ENCODE measurements at regions not wholly inside any gene's neighbourhood (a gene's known extent, or its start where the extent isn't known, plus 50 kb on each side); places are given as distances from the start of the nearest gene placed in this dataset.

DNA sequence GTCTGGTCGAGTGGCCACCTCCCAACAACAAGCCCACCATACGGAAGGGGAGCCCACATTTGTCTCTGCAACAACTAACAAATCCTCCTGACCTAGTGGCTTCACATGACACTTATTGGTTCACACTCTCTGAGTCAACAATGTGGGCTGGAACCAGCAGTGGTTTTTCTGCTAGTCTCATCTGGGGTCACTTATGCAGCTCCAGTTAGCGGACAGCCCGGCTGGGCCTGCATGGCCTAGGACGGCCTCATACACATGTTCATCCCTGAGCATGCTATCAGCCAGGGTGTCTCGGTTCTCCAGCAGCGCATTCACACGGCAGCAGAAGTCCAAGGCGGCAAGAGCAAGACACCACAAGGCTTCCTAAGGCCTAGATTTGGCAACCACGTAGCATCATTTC, 281.7 kb downstream of the XXYLT1 start:
- no peak for DNase-seq (ENCODE audit: low read depth)

- DNase-seq (ENCODE audit: low read depth) = no peak
Measured at GRCh38 chr3:194990454-194991337, 280.3 kb downstream of the XXYLT1 start.

- no peak for DNase-seq (ENCODE audit: low read depth)
Measured at GRCh38 chr3:194991338-194991654, 279.7 kb downstream of the XXYLT1 start.

- peak; percentile 27 for DNase-seq (ENCODE audit: low read depth)
Measured at GRCh38 chr3:194993896-194994295, 277.1 kb downstream of the XXYLT1 start.

GRCh38 chr3:194994551-194994981, 276.4 kb downstream of the XXYLT1 start:
- no peak for DNase-seq (ENCODE audit: low read depth)

DNA sequence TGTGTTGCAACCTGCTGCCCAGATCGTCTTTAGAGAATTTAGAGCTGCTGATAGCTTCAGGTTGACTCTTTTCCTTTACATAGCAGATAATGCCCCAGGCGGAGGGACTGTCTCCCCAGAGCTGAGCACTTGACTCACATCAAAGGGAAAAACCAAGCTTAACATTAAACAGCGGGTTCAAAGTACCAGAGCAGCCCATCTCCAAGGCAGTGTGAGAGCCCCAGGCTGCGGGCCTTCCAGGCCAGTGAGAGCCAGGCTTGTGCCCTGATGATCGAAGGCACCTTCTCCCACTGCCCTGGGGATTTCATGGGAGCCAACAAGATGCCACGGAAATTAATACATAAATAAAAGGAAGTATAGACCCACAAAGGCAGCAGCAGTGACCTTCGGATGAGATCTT, 275.6 kb downstream of the XXYLT1 start:
- no peak for DNase-seq (ENCODE audit: low read depth)

DNA sequence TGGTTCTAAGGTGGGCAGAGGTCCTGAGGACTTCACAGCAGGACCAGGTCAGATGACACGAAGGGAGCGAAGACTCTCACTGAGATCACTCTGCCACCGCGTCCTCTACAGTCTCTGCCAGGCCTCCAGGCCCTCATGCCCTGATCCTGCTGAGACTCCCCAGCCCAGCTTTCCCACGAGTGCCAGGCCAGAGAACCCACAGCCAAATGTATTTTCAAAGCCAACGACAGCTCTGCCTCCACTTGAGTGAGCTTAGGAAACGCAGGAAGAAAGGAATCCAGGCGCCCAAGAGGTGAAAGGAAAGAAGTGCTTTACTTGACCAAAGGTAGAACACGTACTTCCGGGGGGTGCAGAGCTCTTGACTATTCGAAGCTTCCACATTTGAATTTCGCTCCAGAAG, 275.0 kb downstream of the XXYLT1 start:
- no peak for DNase-seq (ENCODE audit: low read depth)

- DNase-seq (ENCODE audit: low read depth) = no peak
Measured at GRCh38 chr3:194996746-194997145, 274.2 kb downstream of the XXYLT1 start.

- DNase-seq (ENCODE audit: low read depth) = no peak
Measured at GRCh38 chr3:194998417-194998816, 272.5 kb downstream of the XXYLT1 start.

- DNase-seq (ENCODE audit: low read depth) = no peak
Measured at GRCh38 chr3:194998948-194999347, 272.0 kb downstream of the XXYLT1 start.

DNA sequence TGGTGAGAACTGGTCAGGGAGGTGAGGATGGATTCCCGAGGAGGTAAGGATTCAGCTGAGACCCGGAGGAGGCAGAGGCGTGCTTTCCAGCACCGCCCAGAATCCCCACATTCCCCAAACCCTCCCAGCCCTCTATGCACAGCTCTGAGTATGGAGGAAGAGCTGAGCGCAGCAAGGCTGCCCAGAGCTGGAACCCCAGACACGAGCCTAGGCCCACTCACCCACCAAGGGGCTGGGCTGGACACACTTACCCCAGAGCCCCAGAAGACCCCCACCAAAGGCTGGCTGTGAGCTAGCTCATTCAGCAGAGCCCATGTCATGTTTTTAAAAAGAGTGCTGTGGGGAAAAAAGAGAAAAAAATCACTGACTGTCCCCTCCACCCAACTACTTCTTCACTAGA, 271.5 kb downstream of the XXYLT1 start:
- no peak for DNase-seq (ENCODE audit: low read depth)

DNA sequence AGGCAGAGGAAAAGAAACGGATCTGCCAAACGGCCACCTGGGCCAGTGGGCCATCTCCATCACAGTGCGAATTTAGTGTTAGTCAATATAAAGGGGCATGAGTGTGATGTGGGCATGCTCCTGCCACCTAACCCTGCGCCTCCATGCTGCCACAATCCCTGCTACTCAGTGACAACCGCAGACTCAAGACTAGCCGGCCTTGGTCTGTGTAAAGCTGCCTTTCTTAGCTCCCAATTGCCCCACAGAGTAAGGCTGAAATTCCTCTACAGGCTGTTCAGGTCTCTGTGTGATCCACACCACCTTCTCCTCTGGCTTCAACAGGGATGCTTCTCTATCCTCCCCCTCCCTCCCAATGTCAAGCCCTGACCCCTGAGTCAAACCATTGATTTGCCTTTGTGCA, 269.7 kb downstream of the XXYLT1 start:
- no peak for DNase-seq (ENCODE audit: low read depth)

DNA sequence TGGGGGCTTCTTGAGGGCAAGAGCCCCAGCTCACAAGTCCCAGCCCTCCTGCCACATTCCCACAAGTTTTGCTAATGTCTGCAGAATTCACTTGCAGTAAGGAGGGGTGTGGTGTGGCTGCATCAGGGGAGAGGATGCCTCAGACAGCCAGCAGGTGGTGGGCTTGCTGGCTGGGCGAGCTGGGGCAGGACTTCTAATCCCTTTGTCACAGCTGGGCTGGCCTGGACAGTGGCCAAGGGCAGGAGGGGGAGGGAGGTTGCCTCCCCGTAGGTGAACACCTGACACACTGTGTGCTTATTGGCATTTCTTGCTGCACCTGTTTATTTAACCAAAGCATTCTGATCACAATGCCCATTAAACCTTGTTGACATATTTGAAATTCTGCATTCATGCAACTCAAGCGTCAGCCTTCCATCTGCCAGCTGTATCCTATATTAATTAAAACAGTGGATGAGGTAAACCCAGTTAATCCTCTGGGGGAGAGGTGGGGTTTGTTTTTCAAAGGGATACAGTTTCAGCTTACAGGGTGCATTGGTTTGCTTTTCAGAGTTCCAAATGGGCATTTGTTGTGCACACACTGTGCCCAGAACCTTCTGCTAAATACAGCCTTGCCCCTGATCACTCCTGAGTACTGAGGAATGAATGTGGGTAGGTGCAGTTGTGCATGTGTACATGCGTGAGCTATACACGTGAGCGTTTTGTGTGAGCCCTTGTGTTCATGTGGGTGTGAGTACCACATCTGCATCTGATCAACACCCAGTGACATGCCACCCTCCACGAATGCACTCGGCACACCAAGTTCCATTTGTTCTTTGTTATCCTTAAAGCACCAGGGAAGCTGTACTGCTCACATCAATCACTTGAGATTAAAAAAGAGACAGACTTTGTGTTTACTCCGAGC, 268.7 kb downstream of the XXYLT1 start:
- DNase-seq (ENCODE audit: low read depth) = peak; percentile 81

GRCh38 chr3:195003006-195003892, 267.7 kb downstream of the XXYLT1 start:
- DNase-seq (ENCODE audit: low read depth) = no peak

- no peak for DNase-seq (ENCODE audit: low read depth)
Measured at GRCh38 chr3:195003893-195004289, 267.1 kb downstream of the XXYLT1 start.

GRCh38 chr3:195004512-195005250, 266.3 kb downstream of the XXYLT1 start:
- DNase-seq (ENCODE audit: low read depth) = no peak

- no peak for DNase-seq (ENCODE audit: low read depth)
Measured at GRCh38 chr3:195005251-195005620, 265.7 kb downstream of the XXYLT1 start.

- DNase-seq (ENCODE audit: low read depth) = no peak
Measured at GRCh38 chr3:195005759-195006510, 265.0 kb downstream of the XXYLT1 start.

- DNase-seq (ENCODE audit: low read depth) = no peak
Measured at GRCh38 chr3:195007151-195007550, 263.8 kb downstream of the XXYLT1 start.

DNA sequence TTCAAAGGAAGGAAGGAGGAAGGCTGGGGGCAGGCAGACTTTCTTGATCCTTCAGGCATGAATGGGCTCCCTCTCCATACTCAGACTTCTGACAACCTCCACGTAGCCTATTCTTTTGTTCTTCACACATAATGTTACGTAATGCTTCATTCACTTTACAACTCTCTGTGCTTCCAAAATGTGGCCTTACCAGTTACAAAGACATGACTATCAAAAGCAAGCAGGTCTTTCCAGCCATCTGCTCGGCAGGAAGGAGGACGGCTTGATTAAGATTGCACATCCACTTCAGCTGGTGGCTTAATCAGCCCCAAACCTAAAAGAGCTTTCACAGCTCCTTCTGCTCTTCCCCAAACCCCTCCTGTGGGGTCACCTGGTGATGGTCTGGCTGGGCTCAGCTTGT, 263.2 kb downstream of the XXYLT1 start:
- no peak for DNase-seq (ENCODE audit: low read depth)

GRCh38 chr3:195008816-195009215, 262.1 kb downstream of the XXYLT1 start:
- DNase-seq (ENCODE audit: low read depth) = no peak

Measured in Daoy (cell line).